ENCODE measurements at regions not wholly inside any gene's neighbourhood (a gene's known extent, or its start where the extent isn't known, plus 50 kb on each side); places are given as distances from the start of the nearest gene placed in this dataset.

DNA sequence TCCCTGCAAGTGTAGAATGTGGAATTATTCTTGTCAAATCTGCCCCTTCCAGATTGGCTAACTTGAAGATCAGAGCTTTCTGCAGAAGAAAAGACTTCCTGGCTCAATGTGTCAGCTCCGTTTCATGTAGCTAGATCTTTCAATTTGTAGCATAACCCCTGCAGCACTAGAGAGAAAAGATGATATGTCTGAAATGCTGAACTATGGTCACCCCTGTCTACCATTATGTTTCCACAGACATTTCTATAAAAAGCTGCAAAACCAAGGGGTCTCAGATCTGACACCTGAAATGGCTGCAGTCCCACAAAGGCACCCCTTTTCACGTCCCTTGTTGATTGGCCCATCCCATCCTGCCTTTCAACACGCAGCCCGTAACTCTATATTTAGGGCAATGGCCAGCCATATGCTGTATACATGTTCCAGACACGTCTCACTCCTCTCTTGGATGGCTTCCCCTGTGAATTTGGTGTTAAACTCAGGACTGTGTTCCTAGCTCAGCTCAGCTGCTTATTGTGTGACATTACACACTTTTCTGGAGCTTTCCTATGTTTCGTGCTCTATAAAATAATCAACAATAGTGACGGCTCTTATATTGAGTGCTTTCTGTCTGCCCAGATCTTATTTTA, 648.6 kb upstream of the CELF2 start:
- TF ChIP-seq POLR2A (IDR thresholded peaks at IDR 0.05) = no peak
- TF ChIP-seq, protein P1, sequence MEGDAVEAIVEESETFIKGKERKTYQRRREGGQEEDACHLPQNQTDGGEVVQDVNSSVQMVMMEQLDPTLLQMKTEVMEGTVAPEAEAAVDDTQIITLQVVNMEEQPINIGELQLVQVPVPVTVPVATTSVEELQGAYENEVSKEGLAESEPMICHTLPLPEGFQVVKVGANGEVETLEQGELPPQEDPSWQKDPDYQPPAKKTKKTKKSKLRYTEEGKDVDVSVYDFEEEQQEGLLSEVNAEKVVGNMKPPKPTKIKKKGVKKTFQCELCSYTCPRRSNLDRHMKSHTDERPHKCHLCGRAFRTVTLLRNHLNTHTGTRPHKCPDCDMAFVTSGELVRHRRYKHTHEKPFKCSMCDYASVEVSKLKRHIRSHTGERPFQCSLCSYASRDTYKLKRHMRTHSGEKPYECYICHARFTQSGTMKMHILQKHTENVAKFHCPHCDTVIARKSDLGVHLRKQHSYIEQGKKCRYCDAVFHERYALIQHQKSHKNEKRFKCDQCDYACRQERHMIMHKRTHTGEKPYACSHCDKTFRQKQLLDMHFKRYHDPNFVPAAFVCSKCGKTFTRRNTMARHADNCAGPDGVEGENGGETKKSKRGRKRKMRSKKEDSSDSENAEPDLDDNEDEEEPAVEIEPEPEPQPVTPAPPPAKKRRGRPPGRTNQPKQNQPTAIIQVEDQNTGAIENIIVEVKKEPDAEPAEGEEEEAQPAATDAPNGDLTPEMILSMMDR (IDR thresholded peaks at IDR 0.05) = no peak

Data from esophagus squamous epithelium (tissue), 4 donors.